Body of pancreas (tissue), 4 donors: ENCODE measurements at regions not wholly inside any gene's neighbourhood (a gene's known extent, or its start where the extent isn't known, plus 50 kb on each side); places are given as distances from the start of the nearest gene placed in this dataset.

ENCODE experiments used
- ATAC-seq: fragments of 150-250 bp; one replicate; pipeline ENCODE4 v1.9.1; 2016
- DNase-seq, 4 donors: peaks; one replicate each; pipeline ENCODE4 v3.0.0-alpha.2; 2019
- H3K27ac ChIP-seq, 4 donors: fragments of 200-600 bp; sonication (generic); 1 replicate in 3 of 4; 2 replicates in 1 of 4; pipeline versions ENCODE4 v1.5.1 to v1.6.1; 2016 to 2019; ENCODE audit warnings: mild to moderate bottlenecking in 1 of 4, mixed read lengths in 1 of 4, moderate library complexity in 1 of 4
- H3K27me3 ChIP-seq, 2 donors: fragments of 200-600 bp; sonication (generic); one replicate each; pipeline ENCODE4 v1.6.0; 2016; ENCODE audit warnings: mild to moderate bottlenecking in 1 of 2
- H3K36me3 ChIP-seq, 2 donors: fragments of 200-600 bp; sonication (generic); replicated peaks in 1 of 2; 2 replicates each; pipeline ENCODE4 v1.5.1; 2016; ENCODE audit warnings: low read depth in 2 of 2; ENCODE audit not compliant: insufficient read depth in 1 of 2
- H3K4me1 ChIP-seq: fragments of 200-600 bp; sonication (generic); one replicate; pipeline ENCODE4 v1.6.0; 2016
- H3K4me3 ChIP-seq, 2 donors: fragments of 200-600 bp; sonication (generic); 1 replicate in 1 of 2; 2 replicates in 1 of 2; pipeline ENCODE4 v1.5.1; 2016 to 2019
- H3K9me3 ChIP-seq, 3 donors: fragments of 200-600 bp; sonication (generic); 1 replicate in 2 of 3; 2 replicates in 1 of 3; pipeline ENCODE4 v1.5.1; 2016
- CTCF ChIP-seq, 7 experiments: fragments of 450-650 bp in 4 of 7; fragments of 200-600 bp in 3 of 7; sonication (generic) in 3 of 7; IDR thresholded peaks; one replicate each; pipeline ENCODE4 v1.5.1; 2016 to 2019; ENCODE audit warnings: antibody characterized with exemption in 7 of 7
- POLR2A ChIP-seq, 3 donors: fragments of 450-650 bp; IDR thresholded peaks; one replicate each; pipeline ENCODE4 v1.6.1; 2016; ENCODE audit warnings: antibody characterized with exemption in 3 of 3, mild to moderate bottlenecking in 2 of 3
- WGBS, 2 donors: methylation state at CpG; one replicate each; pipeline ENCODE4 v1.1.5; 2017; 5-methylcytosine and 5-hydroxymethylcytosine counted together
- intact Hi-C: fragments of 100-400 bp; cut with DNase I; formaldehyde crosslinking; loops from one replicate; pipeline ENCODE4 v1.15.1; 2023

GRCh38 chr2:104547221-104547620 is 306.7 kb upstream of the POU3F3 start:
- Histone ChIP-seq H3K4me3 (no peak overlapping the region), H3K9me3 (no peaks in the 10 kb centered on the region), H3K27me3 (no peaks in the 10 kb centered on the region), H3K36me3 (no peaks in the 10 kb centered on the region), H3K27ac (no peak overlapping the region), H3K4me1 (peaks cover 12% of the 10 kb centered on the region)
- intact Hi-C loops: no loop called here
- ATAC-seq (no peak), DNase-seq (no peak)
- WGBS, 2 donors: 96 to 97% methylated on average over 7 of the region's 7 CpGs
- TF ChIP-seq CTCF (IDR thresholded peaks at IDR 0.05) (no peak), POLR2A (IDR thresholded peaks at IDR 0.05) (no peak)

- intact Hi-C loops: no loop called here
- Histone ChIP-seq H3K27ac (no peak overlapping the region), H3K4me1 (no peaks in the 10 kb centered on the region), H3K36me3 (no peaks in the 10 kb centered on the region), H3K9me3 (no peaks in the 10 kb centered on the region), H3K27me3 (peaks cover 0 to 5% of the 10 kb centered on the region in 2 donors), H3K4me3 (no peak overlapping the region)
- DNase-seq: no peak
- 45 to 67% methylated on average over 8 of the region's 8 CpGs for WGBS, 2 donors
- no peak for ATAC-seq
- TF ChIP-seq POLR2A (IDR thresholded peaks at IDR 0.05): no peak
- TF ChIP-seq CTCF (IDR thresholded peaks at IDR 0.05): no peak
Measured at GRCh38 chr2:104561251-104561650, 292.7 kb upstream of the POU3F3 start.

- Histone ChIP-seq H3K4me1 (no peaks in the 10 kb centered on the region), H3K36me3 (no peaks in the 10 kb centered on the region), H3K4me3 (no peak overlapping the region), H3K27me3 (peaks cover 0 to 5% of the 10 kb centered on the region in 2 donors), H3K9me3 (no peaks in the 10 kb centered on the region), H3K27ac (no peak overlapping the region)
- 29 to 53% methylated on average over 3 of the region's 3 CpGs for WGBS, 2 donors
- intact Hi-C loops: no loop called here
- no peak for DNase-seq
- TF ChIP-seq CTCF (IDR thresholded peaks at IDR 0.05) (no peak), POLR2A (IDR thresholded peaks at IDR 0.05) (no peak)
- no peak for ATAC-seq
Measured at GRCh38 chr2:104562537-104562936, 291.4 kb upstream of the POU3F3 start.

- no peak overlapping the region for H3K4me3 ChIP-seq
- DNase-seq: peak; percentile 37 to 71 (median 48)
- ATAC-seq: peak; percentile 85
- intact Hi-C loops: no loop called here
- WGBS, 2 donors: 38 to 45% methylated on average over 8 of the region's 8 CpGs
- no peak overlapping the region for H3K27ac ChIP-seq
- H3K36me3 ChIP-seq: no peaks in the 10 kb centered on the region
- H3K27me3 ChIP-seq: peaks cover 0 to 5% of the 10 kb centered on the region in 2 donors
- TF ChIP-seq CTCF (IDR thresholded peaks at IDR 0.05) (no peak), POLR2A (IDR thresholded peaks at IDR 0.05) (no peak)
- no peaks in the 10 kb centered on the region for H3K4me1 ChIP-seq
- H3K9me3 ChIP-seq: no peaks in the 10 kb centered on the region
Measured at GRCh38 chr2:104563398-104563996, 290.4 kb upstream of the POU3F3 start.

- DNase-seq: no peak
- no peak for ATAC-seq
- WGBS, 2 donors: 91 to 95% methylated on average over 4 of the region's 4 CpGs
- Histone ChIP-seq H3K4me1 (no peaks in the 10 kb centered on the region), H3K27ac (no peak overlapping the region), H3K36me3 (no peaks in the 10 kb centered on the region), H3K9me3 (no peaks in the 10 kb centered on the region), H3K27me3 (peaks cover 0 to 5% of the 10 kb centered on the region in 2 donors), H3K4me3 (no peak overlapping the region)
- TF ChIP-seq CTCF (IDR thresholded peaks at IDR 0.05): no peak
- no peak for TF ChIP-seq POLR2A (IDR thresholded peaks at IDR 0.05)
- intact Hi-C loops: no loop called here
Measured at GRCh38 chr2:104568247-104568646, 285.7 kb upstream of the POU3F3 start.
